ENCODE measurements at regions not wholly inside any gene's neighbourhood (a gene's known extent, or its start where the extent isn't known, plus 50 kb on each side); places are given as distances from the start of the nearest gene placed in this dataset.

GRCh38 chr2:234796045-234796591 is 155.7 kb upstream of the SH3BP4 start:
- TF ChIP-seq EZH2 (IDR thresholded peaks at IDR 0.05; ENCODE audit: borderline replicate concordance, low read length): no peak
- TF ChIP-seq CTCF (IDR thresholded peaks at IDR 0.05; ENCODE audit: low read length): no peak
- H3K9me3 ChIP-seq (ENCODE audit: low read length): no peaks in the 10 kb centered on the region
- H3K27ac ChIP-seq (ENCODE audit: low read depth, low read length, poor library complexity, severe bottlenecking): no peak overlapping the region
- no peaks in the 10 kb centered on the region for H3K79me2 ChIP-seq (ENCODE audit: insufficient read depth, low read length)
- H3F3A ChIP-seq (ENCODE audit: insufficient read depth, low read length): no peaks in the 10 kb centered on the region
- H3K4me3 ChIP-seq (ENCODE audit: low read depth, low read length, poor library complexity, severe bottlenecking): no peak overlapping the region
- H3K4me1 ChIP-seq (ENCODE audit: insufficient read depth, low read length, severe bottlenecking): no peaks in the 10 kb centered on the region
- no peaks in the 10 kb centered on the region for H3K27me3 ChIP-seq (ENCODE audit: insufficient read depth, low read length)
- no peaks in the 10 kb centered on the region for H4K20me1 ChIP-seq (ENCODE audit: insufficient read depth, low read length)
- H3K9me2 ChIP-seq (ENCODE audit: low read depth, low read length): no peaks in the 10 kb centered on the region
- no peak overlapping the region for H3K4me2 ChIP-seq (ENCODE audit: low read length)
- no peak overlapping the region for H3K9ac ChIP-seq (ENCODE audit: low read length)
- H3K36me3 ChIP-seq (ENCODE audit: insufficient read depth, low read length): no peaks in the 10 kb centered on the region
- no peak overlapping the region for H2AFZ ChIP-seq (ENCODE audit: low read length)

- no peaks in the 10 kb centered on the region for H3K27me3 ChIP-seq (ENCODE audit: insufficient read depth, low read length)
- no peaks in the 10 kb centered on the region for H3K4me1 ChIP-seq (ENCODE audit: insufficient read depth, low read length, severe bottlenecking)
- no peaks in the 10 kb centered on the region for H3K79me2 ChIP-seq (ENCODE audit: insufficient read depth, low read length)
- no peaks in the 10 kb centered on the region for H3K36me3 ChIP-seq (ENCODE audit: insufficient read depth, low read length)
- H3K9me2 ChIP-seq (ENCODE audit: low read depth, low read length): no peaks in the 10 kb centered on the region
- H3K4me3 ChIP-seq (ENCODE audit: low read depth, low read length, poor library complexity, severe bottlenecking): no peak overlapping the region
- no peak overlapping the region for H2AFZ ChIP-seq (ENCODE audit: low read length)
- TF ChIP-seq CTCF (IDR thresholded peaks at IDR 0.05; ENCODE audit: low read length): no peak
- TF ChIP-seq EZH2 (IDR thresholded peaks at IDR 0.05; ENCODE audit: borderline replicate concordance, low read length): no peak
- H3K27ac ChIP-seq (ENCODE audit: low read depth, low read length, poor library complexity, severe bottlenecking): no peak overlapping the region
- H3F3A ChIP-seq (ENCODE audit: insufficient read depth, low read length): no peaks in the 10 kb centered on the region
- no peak overlapping the region for H3K9ac ChIP-seq (ENCODE audit: low read length)
- H3K4me2 ChIP-seq (ENCODE audit: low read length): no peak overlapping the region
- H4K20me1 ChIP-seq (ENCODE audit: insufficient read depth, low read length): no peaks in the 10 kb centered on the region
- H3K9me3 ChIP-seq (ENCODE audit: low read length): no peaks in the 10 kb centered on the region
These were observed 156.4 kb upstream of the SH3BP4 start for GRCh38 chr2:234795272-234795920.

- Histone ChIP-seq H3K4me2 (ENCODE audit: low read length) (no peak overlapping the region), H3F3A (ENCODE audit: insufficient read depth, low read length) (no peaks in the 10 kb centered on the region), H2AFZ (ENCODE audit: low read length) (no peak overlapping the region), H3K4me3 (ENCODE audit: low read depth, low read length, poor library complexity, severe bottlenecking) (no peak overlapping the region), H3K79me2 (ENCODE audit: insufficient read depth, low read length) (no peaks in the 10 kb centered on the region), H3K9ac (ENCODE audit: low read length) (no peak overlapping the region), H3K9me3 (ENCODE audit: low read length) (no peaks in the 10 kb centered on the region), H3K27me3 (ENCODE audit: insufficient read depth, low read length) (no peaks in the 10 kb centered on the region), H3K4me1 (ENCODE audit: insufficient read depth, low read length, severe bottlenecking) (no peaks in the 10 kb centered on the region), H3K27ac (ENCODE audit: low read depth, low read length, poor library complexity, severe bottlenecking) (no peak overlapping the region), H3K36me3 (ENCODE audit: insufficient read depth, low read length) (no peaks in the 10 kb centered on the region), H4K20me1 (ENCODE audit: insufficient read depth, low read length) (no peaks in the 10 kb centered on the region), H3K9me2 (ENCODE audit: low read depth, low read length) (no peaks in the 10 kb centered on the region)
- no peak for TF ChIP-seq EZH2 (IDR thresholded peaks at IDR 0.05; ENCODE audit: borderline replicate concordance, low read length)
- no peak for TF ChIP-seq CTCF (IDR thresholded peaks at IDR 0.05; ENCODE audit: low read length)
These were observed 157.0 kb upstream of the SH3BP4 start for GRCh38 chr2:234794866-234795265.

Data from OCI-LY1 (cell line).